Keratinocyte (primary cell): ENCODE measurements at regions not wholly inside any gene's neighbourhood (a gene's known extent, or its start where the extent isn't known, plus 50 kb on each side); places are given as distances from the start of the nearest gene placed in this dataset.

ENCODE experiments used
- DNase-seq: peaks from one replicate; pipeline ENCODE4 v3.0.0-alpha.2; 2011; ENCODE audit warnings: low read depth, missing footprints, low spot score
- FAIRE-seq: peaks from 2 replicates; lab custom pipeline; 2011; peaks lifted over from hg19 to GRCh38; lab: Jason Lieb, UNC
- H2AFZ ChIP-seq: 2 replicates; pipeline ENCODE4 v1.6.0; 2012; ENCODE audit warnings: low read length, control low read depth, inconsistent platforms; ENCODE audit not compliant: control insufficient read depth
- H3K27ac ChIP-seq: 2 replicates; pipeline ENCODE4 v1.5.1; 2011; ENCODE audit warnings: low read length; ENCODE audit not compliant: control insufficient read depth, insufficient read depth
- H3K27me3 ChIP-seq: 3 replicates; pipeline ENCODE4 v1.6.0; 2011; ENCODE audit warnings: low read length; ENCODE audit not compliant: control insufficient read depth, insufficient read depth; ENCODE audit errors: extremely low read depth
- H3K36me3 ChIP-seq, 2 experiments: 2 replicates in 1 of 2; 3 replicates in 1 of 2; pipeline ENCODE4 v1.5.1; 2011; ENCODE audit warnings: low read length in 2 of 2, mild to moderate bottlenecking in 1 of 2; ENCODE audit not compliant: control insufficient read depth in 2 of 2, insufficient read depth in 2 of 2; ENCODE audit errors: extremely low read depth in 1 of 2
- H3K4me1 ChIP-seq: 3 replicates; pipeline ENCODE4 v1.5.1; 2011; ENCODE audit warnings: low read length; ENCODE audit not compliant: control insufficient read depth, insufficient read depth; ENCODE audit errors: extremely low read depth
- H3K4me2 ChIP-seq: 3 replicates; pipeline ENCODE4 v1.6.0; 2011; ENCODE audit warnings: low read depth, low read length; ENCODE audit not compliant: control insufficient read depth, insufficient read depth; ENCODE audit errors: extremely low read depth
- H3K4me3 ChIP-seq, 3 experiments: fragments of 200-600 bp in 1 of 3; sonication (generic) in 1 of 3; 2 replicates in 2 of 3; 3 replicates in 1 of 3; pipeline ENCODE4 v1.5.1; 2011 to 2016; ENCODE audit warnings: low read length in 3 of 3, mild to moderate bottlenecking in 3 of 3, control low read depth in 2 of 3, inconsistent platforms in 1 of 3, low read depth in 1 of 3, mixed read lengths in 1 of 3, mixed run types in 1 of 3, moderate library complexity in 1 of 3; ENCODE audit not compliant: control insufficient read depth in 2 of 3, insufficient read depth in 2 of 3; ENCODE audit errors: extremely low read depth in 1 of 3
- H3K79me2 ChIP-seq: 2 replicates; pipeline ENCODE4 v1.6.0; 2012; ENCODE audit warnings: low read length; ENCODE audit not compliant: control insufficient read depth, insufficient read depth
- H3K9ac ChIP-seq: 3 replicates; pipeline ENCODE4 v1.6.0; 2011; ENCODE audit warnings: low read length; ENCODE audit not compliant: control insufficient read depth, insufficient read depth; ENCODE audit errors: extremely low read depth
- H3K9me1 ChIP-seq: 3 replicates; pipeline ENCODE4 v1.6.0; 2011; ENCODE audit warnings: low read length; ENCODE audit not compliant: control insufficient read depth, insufficient read depth; ENCODE audit errors: extremely low read depth
- H3K9me3 ChIP-seq: 2 replicates; pipeline ENCODE4 v1.5.1; 2012; ENCODE audit warnings: low read depth, low read length; ENCODE audit not compliant: control insufficient read depth
- H4K20me1 ChIP-seq: 3 replicates; pipeline ENCODE4 v1.6.0; 2011; ENCODE audit warnings: low read length; ENCODE audit not compliant: control insufficient read depth, insufficient read depth; ENCODE audit errors: extremely low read depth
- CTCF ChIP-seq, 3 experiments: IDR thresholded peaks in 1 of 3; conservative IDR thresholded peaks in 1 of 3; optimal IDR thresholded peaks in 1 of 3; 2 replicates in 2 of 3; 3 replicates in 1 of 3; pipeline versions ENCODE3 to v1.5.1; 2011; ENCODE audit warnings: low read length in 3 of 3, mild to moderate bottlenecking in 3 of 3, moderate library complexity in 2 of 3, control low read depth in 1 of 3, inconsistent platforms in 1 of 3; ENCODE audit not compliant: insufficient read depth in 2 of 3; ENCODE audit errors: extremely low read depth in 1 of 3
- EZH2 ChIP-seq: IDR thresholded peaks from one replicate; pipeline ENCODE4 v1.6.1; 2012; ENCODE audit warnings: inconsistent platforms, mild to moderate bottlenecking, low read length, moderate library complexity
- dilution Hi-C: fragments of 300-500 bp; cut with MboI; formaldehyde crosslinking; loops from one replicate; pipeline ENCODE4 v1.7.0; 2020; ENCODE audit warnings: low sequenced_read_pairs; ENCODE audit not compliant: extremely low pct_ligation_motif_present

- Histone ChIP-seq H3K27ac (no peak overlapping the region), H3K9ac (no peak overlapping the region), H4K20me1 (no peaks in the 10 kb centered on the region), H3K4me3 (no peak overlapping the region), H3K9me3 (peaks cover 4% of the 10 kb centered on the region), H3K27me3 (no peaks in the 10 kb centered on the region), H3K36me3 (no peaks in the 10 kb centered on the region), H3K79me2 (no peaks in the 10 kb centered on the region), H3K9me1 (no peaks in the 10 kb centered on the region), H3K4me1 (no peaks in the 10 kb centered on the region), H3K4me2 (no peak overlapping the region), H2AFZ (no peak overlapping the region)
- no peak for TF ChIP-seq EZH2
- TF ChIP-seq CTCF (optimal IDR thresholded peaks at IDR 0.05 in 1 of 3, IDR thresholded peaks at IDR 0.05 in 1 of 3, conservative IDR thresholded peaks at IDR 0.05 in 1 of 3; ENCODE audit: extremely low read depth in 1 of 3, insufficient read depth in 2 of 3, low read length in 3 of 3) = no peak
- DNase-seq (no peak), FAIRE-seq (no peak)
- dilution Hi-C loops = no loop called here
Observed at GRCh38 chrX:147832707-147833348, 78.9 kb upstream of the FMR1 start.

DNA sequence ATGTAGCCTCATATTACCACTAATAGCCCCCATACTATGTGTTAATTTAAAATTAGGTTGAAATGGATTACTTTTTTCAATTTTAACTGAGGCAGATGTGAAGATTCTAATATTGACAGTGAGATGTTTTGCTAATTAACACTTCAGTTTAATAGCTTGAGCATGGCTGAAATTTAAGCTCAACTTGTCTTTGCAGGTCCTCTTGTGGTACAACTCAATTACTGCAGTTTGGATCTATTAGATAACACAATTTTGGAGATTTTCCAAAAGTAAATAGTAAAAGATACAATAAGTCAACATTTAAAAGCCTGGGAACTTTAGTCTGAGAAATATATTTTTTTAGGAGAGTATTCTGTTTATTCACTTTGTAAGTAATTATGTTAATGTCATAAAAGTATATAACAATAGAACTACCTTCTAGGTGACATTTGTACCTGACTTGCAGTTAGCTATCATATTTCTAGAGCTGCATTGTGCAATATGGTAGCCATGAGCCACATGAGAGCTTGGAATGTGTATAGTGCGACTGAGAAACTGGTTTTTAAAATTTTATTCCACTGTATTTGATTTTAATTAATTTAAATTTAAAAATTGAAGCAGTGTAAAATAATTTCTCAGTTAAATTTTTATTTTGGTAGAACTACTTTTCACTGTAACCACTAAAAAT is 73.1 kb upstream of the FMR1 start:
- H3K4me1 ChIP-seq = no peaks in the 10 kb centered on the region
- no peaks in the 10 kb centered on the region for H3K79me2 ChIP-seq
- no peak overlapping the region for H2AFZ ChIP-seq
- no peaks in the 10 kb centered on the region for H3K9me1 ChIP-seq
- no peaks in the 10 kb centered on the region for H3K36me3 ChIP-seq
- no peak overlapping the region for H3K9ac ChIP-seq
- no peaks in the 10 kb centered on the region for H3K9me3 ChIP-seq
- H3K4me2 ChIP-seq = no peak overlapping the region
- H3K4me3 ChIP-seq = no peak overlapping the region
- FAIRE-seq (no peak), DNase-seq (no peak)
- dilution Hi-C loops = no loop called here
- H4K20me1 ChIP-seq = no peaks in the 10 kb centered on the region
- H3K27ac ChIP-seq = no peak overlapping the region
- H3K27me3 ChIP-seq = no peaks in the 10 kb centered on the region
- TF ChIP-seq CTCF (optimal IDR thresholded peaks at IDR 0.05 in 1 of 3, IDR thresholded peaks at IDR 0.05 in 1 of 3, conservative IDR thresholded peaks at IDR 0.05 in 1 of 3; ENCODE audit: extremely low read depth in 1 of 3, insufficient read depth in 2 of 3, low read length in 3 of 3) (peak in 2 of 3 experiments; percentile 17 to 31), EZH2 (no peak)
